K562 (cell line): ENCODE measurements at regions not wholly inside any gene's neighbourhood (a gene's known extent, or its start where the extent isn't known, plus 50 kb on each side); places are given as distances from the start of the nearest gene placed in this dataset.

Experiments used
- ELK1 ChIP-seq: sonication (generic); formaldehyde crosslinking; IDR thresholded peaks from 2 replicates; pipeline ENCODE4 v1.8.1; 2022; ENCODE audit warnings: missing genetic modification reagents
- GMEB1 ChIP-seq: fragments of 250-450 bp; sonication (Bioruptor Pico); IDR thresholded peaks from 2 replicates; pipeline ENCODE4 v1.4.0; 2020; ENCODE audit warnings: mild to moderate bottlenecking
- LARP7 ChIP-seq: fragments of 450-650 bp; IDR thresholded peaks from 2 replicates; pipeline ENCODE4 v1.6.1; 2016
- LEF1 ChIP-seq: fragments of 450-650 bp; IDR thresholded peaks from 2 replicates; pipeline ENCODE4 v1.6.1; 2016; ENCODE audit warnings: mild to moderate bottlenecking
- MEF2A ChIP-seq: IDR thresholded peaks from 2 replicates; pipeline ENCODE4 v1.6.1; 2011; ENCODE audit warnings: low read depth, mild to moderate bottlenecking, low read length, moderate library complexity; ENCODE audit not compliant: control insufficient read depth
- NR2C1 ChIP-seq, 2 experiments: fragments of 450-650 bp; IDR thresholded peaks; 2 replicates each; pipeline ENCODE4 v1.6.1; 2017; ENCODE audit warnings: mild to moderate bottlenecking in 2 of 2, antibody characterized with exemption in 1 of 2, inconsistent platforms in 1 of 2, missing compliant biosample characterization in 1 of 2, missing genetic modification characterization in 1 of 2
- PHF8 ChIP-seq: fragments of 200-600 bp; sonication (generic); IDR thresholded peaks from 2 replicates; pipeline ENCODE4 v1.6.1; 2012; ENCODE audit warnings: mixed run types, mild to moderate bottlenecking, inconsistent platforms, low read length, moderate library complexity, borderline replicate concordance
- POLR2AphosphoS2 ChIP-seq: IDR thresholded peaks from 2 replicates; pipeline ENCODE4 v1.6.1; 2012; ENCODE audit warnings: low read length, improper control_type of control experiment
- ZC3H8 ChIP-seq: fragments of 450-650 bp; IDR thresholded peaks from 2 replicates; pipeline ENCODE4 v1.6.1; 2017
- TF ChIP-seq, protein P1 (sequence below): fragments of 450-650 bp; IDR thresholded peaks from 2 replicates; pipeline ENCODE4 v1.6.1; 2017; ENCODE audit warnings: antibody characterized with exemption, mild to moderate bottlenecking
- TF ChIP-seq, protein P2 (sequence below), 3 experiments: IDR thresholded peaks in 2 of 3; conservative IDR thresholded peaks in 1 of 3; 2 replicates each; pipeline ENCODE4 v1.5.1; 2011 to 2012; ENCODE audit warnings: low read length in 3 of 3, mild to moderate bottlenecking in 3 of 3, control low read depth in 2 of 3, improper control_type of control experiment in 1 of 3, inconsistent platforms in 1 of 3, low read depth in 1 of 3, mixed read lengths in 1 of 3, moderate library complexity in 1 of 3; ENCODE audit not compliant: insufficient read depth in 2 of 3
- TF ChIP-seq, protein P3 (sequence below): fragments of 250-450 bp; sonication (Bioruptor Pico); IDR thresholded peaks from 2 replicates; pipeline ENCODE4 v1.8.0; 2022; ENCODE audit warnings: inconsistent platforms

- no peak for TF ChIP-seq ELK1 (CRISPR knock-in tag)
- TF ChIP-seq, protein P1, sequence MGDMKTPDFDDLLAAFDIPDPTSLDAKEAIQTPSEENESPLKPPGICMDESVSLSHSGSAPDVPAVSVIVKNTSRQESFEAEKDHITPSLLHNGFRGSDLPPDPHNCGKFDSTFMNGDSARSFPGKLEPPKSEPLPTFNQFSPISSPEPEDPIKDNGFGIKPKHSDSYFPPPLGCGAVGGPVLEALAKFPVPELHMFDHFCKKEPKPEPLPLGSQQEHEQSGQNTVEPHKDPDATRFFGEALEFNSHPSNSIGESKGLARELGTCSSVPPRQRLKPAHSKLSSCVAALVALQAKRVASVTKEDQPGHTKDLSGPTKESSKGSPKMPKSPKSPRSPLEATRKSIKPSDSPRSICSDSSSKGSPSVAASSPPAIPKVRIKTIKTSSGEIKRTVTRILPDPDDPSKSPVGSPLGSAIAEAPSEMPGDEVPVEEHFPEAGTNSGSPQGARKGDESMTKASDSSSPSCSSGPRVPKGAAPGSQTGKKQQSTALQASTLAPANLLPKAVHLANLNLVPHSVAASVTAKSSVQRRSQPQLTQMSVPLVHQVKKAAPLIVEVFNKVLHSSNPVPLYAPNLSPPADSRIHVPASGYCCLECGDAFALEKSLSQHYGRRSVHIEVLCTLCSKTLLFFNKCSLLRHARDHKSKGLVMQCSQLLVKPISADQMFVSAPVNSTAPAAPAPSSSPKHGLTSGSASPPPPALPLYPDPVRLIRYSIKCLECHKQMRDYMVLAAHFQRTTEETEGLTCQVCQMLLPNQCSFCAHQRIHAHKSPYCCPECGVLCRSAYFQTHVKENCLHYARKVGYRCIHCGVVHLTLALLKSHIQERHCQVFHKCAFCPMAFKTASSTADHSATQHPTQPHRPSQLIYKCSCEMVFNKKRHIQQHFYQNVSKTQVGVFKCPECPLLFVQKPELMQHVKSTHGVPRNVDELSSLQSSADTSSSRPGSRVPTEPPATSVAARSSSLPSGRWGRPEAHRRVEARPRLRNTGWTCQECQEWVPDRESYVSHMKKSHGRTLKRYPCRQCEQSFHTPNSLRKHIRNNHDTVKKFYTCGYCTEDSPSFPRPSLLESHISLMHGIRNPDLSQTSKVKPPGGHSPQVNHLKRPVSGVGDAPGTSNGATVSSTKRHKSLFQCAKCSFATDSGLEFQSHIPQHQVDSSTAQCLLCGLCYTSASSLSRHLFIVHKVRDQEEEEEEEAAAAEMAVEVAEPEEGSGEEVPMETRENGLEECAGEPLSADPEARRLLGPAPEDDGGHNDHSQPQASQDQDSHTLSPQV, result no peak
- TF ChIP-seq, protein P2, sequence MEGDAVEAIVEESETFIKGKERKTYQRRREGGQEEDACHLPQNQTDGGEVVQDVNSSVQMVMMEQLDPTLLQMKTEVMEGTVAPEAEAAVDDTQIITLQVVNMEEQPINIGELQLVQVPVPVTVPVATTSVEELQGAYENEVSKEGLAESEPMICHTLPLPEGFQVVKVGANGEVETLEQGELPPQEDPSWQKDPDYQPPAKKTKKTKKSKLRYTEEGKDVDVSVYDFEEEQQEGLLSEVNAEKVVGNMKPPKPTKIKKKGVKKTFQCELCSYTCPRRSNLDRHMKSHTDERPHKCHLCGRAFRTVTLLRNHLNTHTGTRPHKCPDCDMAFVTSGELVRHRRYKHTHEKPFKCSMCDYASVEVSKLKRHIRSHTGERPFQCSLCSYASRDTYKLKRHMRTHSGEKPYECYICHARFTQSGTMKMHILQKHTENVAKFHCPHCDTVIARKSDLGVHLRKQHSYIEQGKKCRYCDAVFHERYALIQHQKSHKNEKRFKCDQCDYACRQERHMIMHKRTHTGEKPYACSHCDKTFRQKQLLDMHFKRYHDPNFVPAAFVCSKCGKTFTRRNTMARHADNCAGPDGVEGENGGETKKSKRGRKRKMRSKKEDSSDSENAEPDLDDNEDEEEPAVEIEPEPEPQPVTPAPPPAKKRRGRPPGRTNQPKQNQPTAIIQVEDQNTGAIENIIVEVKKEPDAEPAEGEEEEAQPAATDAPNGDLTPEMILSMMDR (IDR thresholded peaks at IDR 0.05 in 2 of 3, conservative IDR thresholded peaks at IDR 0.05 in 1 of 3; ENCODE audit: insufficient read depth in 2 of 3, low read depth in 1 of 3, low read length in 3 of 3), result no peak
- TF ChIP-seq ZC3H8, result no peak
- TF ChIP-seq LEF1, result no peak
- TF ChIP-seq MEF2A, result no peak
- TF ChIP-seq PHF8, result no peak
- no peak for TF ChIP-seq GMEB1 (CRISPR knock-in tag)
- TF ChIP-seq, protein P3, sequence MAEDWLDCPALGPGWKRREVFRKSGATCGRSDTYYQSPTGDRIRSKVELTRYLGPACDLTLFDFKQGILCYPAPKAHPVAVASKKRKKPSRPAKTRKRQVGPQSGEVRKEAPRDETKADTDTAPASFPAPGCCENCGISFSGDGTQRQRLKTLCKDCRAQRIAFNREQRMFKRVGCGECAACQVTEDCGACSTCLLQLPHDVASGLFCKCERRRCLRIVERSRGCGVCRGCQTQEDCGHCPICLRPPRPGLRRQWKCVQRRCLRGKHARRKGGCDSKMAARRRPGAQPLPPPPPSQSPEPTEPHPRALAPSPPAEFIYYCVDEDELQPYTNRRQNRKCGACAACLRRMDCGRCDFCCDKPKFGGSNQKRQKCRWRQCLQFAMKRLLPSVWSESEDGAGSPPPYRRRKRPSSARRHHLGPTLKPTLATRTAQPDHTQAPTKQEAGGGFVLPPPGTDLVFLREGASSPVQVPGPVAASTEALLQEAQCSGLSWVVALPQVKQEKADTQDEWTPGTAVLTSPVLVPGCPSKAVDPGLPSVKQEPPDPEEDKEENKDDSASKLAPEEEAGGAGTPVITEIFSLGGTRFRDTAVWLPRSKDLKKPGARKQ, result no peak
- TF ChIP-seq NR2C1 (IDR thresholded peaks at IDR 0.05), result no peak
- no peak for TF ChIP-seq NR2C1 (tag; IDR thresholded peaks at IDR 0.05)
- TF ChIP-seq LARP7, result no peak
- no peak for TF ChIP-seq POLR2AphosphoS2
Measured at GRCh38 chr19:29010276-29010675, 202.7 kb downstream of the UQCRFS1 start (continued).
